ENCODE measurements at regions not wholly inside any gene's neighbourhood (a gene's known extent, or its start where the extent isn't known, plus 50 kb on each side); places are given as distances from the start of the nearest gene placed in this dataset.

DNA sequence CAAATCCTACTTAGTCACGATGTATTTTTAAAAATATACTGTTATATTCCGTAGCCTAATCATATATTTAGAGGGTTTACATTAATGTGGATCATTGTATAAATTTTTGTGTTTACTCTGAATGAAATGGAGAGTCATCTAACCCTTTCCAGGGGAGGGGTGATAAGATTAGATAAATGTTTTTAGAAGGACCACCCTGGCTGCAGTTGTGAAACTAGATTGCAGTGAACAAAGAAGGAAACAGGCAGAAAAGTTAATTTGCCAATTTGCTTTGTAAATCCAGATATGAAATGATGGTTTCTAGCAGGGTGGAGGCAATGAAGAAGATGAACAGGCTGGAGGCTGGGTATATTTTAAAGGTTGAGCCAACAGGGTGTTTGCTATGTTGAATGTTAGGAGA is 477.7 kb upstream of the ZMIZ1 start:
- no peaks in the 10 kb centered on the region for H3K79me2 ChIP-seq (ENCODE audit: insufficient read depth)
- H3K36me3 ChIP-seq (replicated peaks in 1 of 2; ENCODE audit: control insufficient read depth in 1 of 2, insufficient read depth in 2 of 2, low read length in 1 of 2), result no peaks in the 10 kb centered on the region
- H3K9ac ChIP-seq, result no peak overlapping the region
- no peak overlapping the region for H3K4me2 ChIP-seq
- H3K9me3 ChIP-seq, result no peaks in the 10 kb centered on the region
- WGBS (ENCODE audit: low lambda C conversion rate), result 77% methylated on average over 2 of the region's 2 CpGs
- no peak overlapping the region for H3K27ac ChIP-seq (ENCODE audit: low read depth in 2 of 2, low read length in 1 of 2)
- ChIA-PET POLR2A (no interaction called here), CTCF (no interaction called here)
- H2AFZ ChIP-seq (ENCODE audit: low read depth), result no peak overlapping the region
- no peaks in the 10 kb centered on the region for H4K20me1 ChIP-seq (ENCODE audit: insufficient read depth)
- H3F3A ChIP-seq (replicated peaks; ENCODE audit: insufficient read depth), result peaks cover 4% of the 10 kb centered on the region
- no peaks in the 10 kb centered on the region; the same call in 1 of the 2 replicates for H3K27me3 ChIP-seq (ENCODE audit: insufficient read depth)
- H3K4me1 ChIP-seq (ENCODE audit: control insufficient read depth in 1 of 2, insufficient read depth in 2 of 2, low read depth in 1 of 2, low read length in 1 of 2), result peaks cover 0 to 21% of the 10 kb centered on the region in 2 experiments; a peak in 3 of 4 replicates
- TF ChIP-seq GATA2 (CRISPR knock-in tag; IDR thresholded peaks at IDR 0.05), result no peak
- TF ChIP-seq USF2 (IDR thresholded peaks at IDR 0.05; ENCODE audit: borderline replicate concordance, low read depth, low read length), result no peak
- TF ChIP-seq GABPA (IDR thresholded peaks at IDR 0.05; ENCODE audit: low read depth), result no peak
- no peak for TF ChIP-seq EP300 (IDR thresholded peaks at IDR 0.05; ENCODE audit: borderline replicate concordance in 1 of 2, low read depth in 1 of 2, low read length in 1 of 2)
- TF ChIP-seq RCOR1 (IDR thresholded peaks at IDR 0.05; ENCODE audit: low read length), result no peak
- no peak for TF ChIP-seq NRF1 (IDR thresholded peaks at IDR 0.05; ENCODE audit: low read depth, low read length)
- TF ChIP-seq IRF3 (IDR thresholded peaks at IDR 0.05; ENCODE audit: low read depth, low read length), result no peak
- no peak for TF ChIP-seq TAF1 (IDR thresholded peaks at IDR 0.05; ENCODE audit: borderline replicate concordance, low read depth, low read length)
- no peak for TF ChIP-seq FOXM1 (IDR thresholded peaks at IDR 0.05; ENCODE audit: low read depth)
- TF ChIP-seq MAX (IDR thresholded peaks at IDR 0.05; ENCODE audit: low read depth), result no peak
- TF ChIP-seq, protein P1, sequence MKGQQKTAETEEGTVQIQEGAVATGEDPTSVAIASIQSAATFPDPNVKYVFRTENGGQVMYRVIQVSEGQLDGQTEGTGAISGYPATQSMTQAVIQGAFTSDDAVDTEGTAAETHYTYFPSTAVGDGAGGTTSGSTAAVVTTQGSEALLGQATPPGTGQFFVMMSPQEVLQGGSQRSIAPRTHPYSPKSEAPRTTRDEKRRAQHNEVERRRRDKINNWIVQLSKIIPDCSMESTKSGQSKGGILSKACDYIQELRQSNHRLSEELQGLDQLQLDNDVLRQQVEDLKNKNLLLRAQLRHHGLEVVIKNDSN (IDR thresholded peaks at IDR 0.05; ENCODE audit: borderline replicate concordance, low read depth), result no peak
- no peak for TF ChIP-seq RXRA (IDR thresholded peaks at IDR 0.05; ENCODE audit: borderline replicate concordance, low read depth)
- no peak for TF ChIP-seq MXI1 (IDR thresholded peaks at IDR 0.05; ENCODE audit: low read depth, low read length)
- TF ChIP-seq FOXJ3 (CRISPR knock-in tag; IDR thresholded peaks at IDR 0.05), result no peak
- TF ChIP-seq RAD21 (IDR thresholded peaks at IDR 0.05; ENCODE audit: low read length), result no peak
- no peak for TF ChIP-seq TCF12 (IDR thresholded peaks at IDR 0.05)
- no peak for TF ChIP-seq EZH2phosphoT487 (IDR thresholded peaks at IDR 0.05; ENCODE audit: borderline replicate concordance, low read depth)
- DNase-seq, result no peak
- no peak overlapping the region for H3K4me3 ChIP-seq (ENCODE audit: low read depth in 2 of 2, low read length in 1 of 2)
- H3K9me2 ChIP-seq, result no peaks in the 10 kb centered on the region
